HEK293 (cell line): ENCODE measurements at regions not wholly inside any gene's neighbourhood (a gene's known extent, or its start where the extent isn't known, plus 50 kb on each side); places are given as distances from the start of the nearest gene placed in this dataset.

Source experiments
- ATF2 ChIP-seq: fragments of 450-650 bp; formaldehyde crosslinking; IDR thresholded peaks from 2 replicates; pipeline ENCODE4 v1.5.1; 2016; ENCODE audit warnings: missing biosample characterization, missing genetic modification characterization, low read depth
- CTCF ChIP-seq: fragments of 450-650 bp; formaldehyde crosslinking; IDR thresholded peaks from 2 replicates; pipeline ENCODE4 v1.5.1; 2016; ENCODE audit warnings: missing biosample characterization, missing genetic modification characterization
- ZNF140 ChIP-seq: fragments of 450-650 bp; formaldehyde crosslinking; IDR thresholded peaks from 2 replicates; pipeline ENCODE4 v1.5.1; 2016; ENCODE audit warnings: missing biosample characterization, missing genetic modification characterization
- ZNF146 ChIP-seq: fragments of 450-650 bp; formaldehyde crosslinking; IDR thresholded peaks from 2 replicates; pipeline ENCODE4 v1.5.1; 2016; ENCODE audit warnings: missing biosample characterization, missing genetic modification characterization
- ZNF341 ChIP-seq: fragments of 450-650 bp; formaldehyde crosslinking; IDR thresholded peaks from 2 replicates; pipeline ENCODE4; 2016; ENCODE audit warnings: low read depth, missing biosample characterization, missing genetic modification characterization
- ZNF416 ChIP-seq: fragments of 450-650 bp; formaldehyde crosslinking; IDR thresholded peaks from 2 replicates; pipeline ENCODE4 v1.5.1; 2016; ENCODE audit warnings: missing biosample characterization, missing genetic modification characterization
- ZNF776 ChIP-seq: fragments of 450-650 bp; formaldehyde crosslinking; IDR thresholded peaks from 2 replicates; pipeline ENCODE4 v1.5.0; 2017; ENCODE audit warnings: missing biosample characterization, missing genetic modification characterization, borderline replicate concordance
- ZNF785 ChIP-seq: fragments of 450-650 bp; formaldehyde crosslinking; IDR thresholded peaks from 2 replicates; pipeline ENCODE4 v1.5.1; 2016; ENCODE audit warnings: missing biosample characterization, missing genetic modification characterization

GRCh38 chr4:125719987-125720386 lies 405.2 kb downstream of the FAT4 start:
- TF ChIP-seq CTCF (no peak), ZNF341 (no peak), ZNF146 (tag by site-specific recombination) (no peak), ZNF416 (no peak), ZNF140 (no peak), ATF2 (no peak), ZNF776 (tag by site-specific recombination) (no peak), ZNF785 (tag by site-specific recombination) (no peak)
